ENCODE measurements at regions not wholly inside any gene's neighbourhood (a gene's known extent, or its start where the extent isn't known, plus 50 kb on each side); places are given as distances from the start of the nearest gene placed in this dataset.

DNA sequence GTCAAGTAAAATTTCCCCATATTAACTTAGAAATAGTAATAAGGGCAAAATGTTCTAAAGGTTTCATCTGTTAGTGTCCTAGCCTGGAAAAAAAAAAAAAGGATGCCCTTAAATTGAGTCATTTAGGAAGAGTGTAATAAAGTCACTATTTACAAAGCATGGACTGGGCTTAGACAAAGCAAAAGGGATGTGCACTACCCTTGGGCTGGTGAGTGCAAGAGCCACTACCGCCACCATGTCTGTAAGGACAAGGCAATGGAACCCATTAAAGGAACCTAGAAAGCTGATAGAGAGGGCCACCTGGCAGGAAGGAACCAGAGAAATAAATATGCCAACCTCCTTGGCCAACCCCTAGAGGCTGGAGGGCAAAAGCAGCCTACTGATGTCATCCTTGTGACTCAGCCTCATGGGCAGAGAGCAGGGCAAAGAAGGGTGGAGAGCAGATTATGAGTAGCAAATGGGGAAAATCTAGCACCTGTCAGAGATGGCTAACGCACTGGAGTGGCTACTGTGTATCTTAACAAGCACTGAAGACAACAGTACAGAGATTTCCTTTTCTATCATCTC is 59.5 kb upstream of the FUT8 start:
- DNase-seq (ENCODE audit: low read depth), result no peak

DNA sequence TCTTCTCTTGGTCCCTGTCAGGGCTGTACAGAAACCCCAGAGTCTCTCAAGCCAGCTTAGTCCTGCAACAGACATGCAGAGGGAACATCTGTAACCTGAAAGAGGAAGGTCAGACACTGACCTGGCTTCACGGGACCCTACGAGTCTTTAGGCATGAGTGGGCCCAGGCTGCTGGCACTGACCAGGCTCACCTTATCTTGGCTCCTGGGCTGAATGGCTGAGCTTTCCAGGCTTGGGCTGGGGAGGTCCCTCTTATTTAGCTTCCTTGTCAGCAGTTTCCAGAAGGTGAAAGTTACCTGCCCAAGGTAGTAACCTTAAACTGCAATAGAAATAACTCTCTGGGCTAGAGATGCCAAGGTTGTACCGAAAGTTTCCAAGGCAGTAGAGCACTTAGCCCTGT is 58.4 kb upstream of the FUT8 start:
- DNase-seq (ENCODE audit: low read depth), result no peak

DNA sequence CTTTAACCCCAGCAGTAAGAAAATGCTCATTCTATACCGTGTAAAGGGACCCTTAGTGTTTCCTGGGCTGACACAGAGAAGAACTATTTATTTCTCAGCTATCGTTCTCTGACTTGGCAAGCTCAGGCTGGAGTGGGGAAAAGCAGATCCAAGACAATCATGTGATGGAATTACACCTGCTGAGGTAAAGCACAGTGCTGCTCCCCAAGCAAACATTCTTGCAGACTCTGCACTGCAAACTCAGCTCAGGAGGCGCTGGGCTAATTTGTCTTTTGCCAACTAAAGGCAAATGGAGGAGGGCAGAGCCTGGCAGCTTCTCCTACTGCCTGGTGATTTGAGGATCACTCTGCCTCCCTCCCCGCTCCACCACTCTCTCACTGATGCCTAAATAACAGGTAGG is 57.8 kb upstream of the FUT8 start:
- DNase-seq (ENCODE audit: low read depth), result no peak

DNA sequence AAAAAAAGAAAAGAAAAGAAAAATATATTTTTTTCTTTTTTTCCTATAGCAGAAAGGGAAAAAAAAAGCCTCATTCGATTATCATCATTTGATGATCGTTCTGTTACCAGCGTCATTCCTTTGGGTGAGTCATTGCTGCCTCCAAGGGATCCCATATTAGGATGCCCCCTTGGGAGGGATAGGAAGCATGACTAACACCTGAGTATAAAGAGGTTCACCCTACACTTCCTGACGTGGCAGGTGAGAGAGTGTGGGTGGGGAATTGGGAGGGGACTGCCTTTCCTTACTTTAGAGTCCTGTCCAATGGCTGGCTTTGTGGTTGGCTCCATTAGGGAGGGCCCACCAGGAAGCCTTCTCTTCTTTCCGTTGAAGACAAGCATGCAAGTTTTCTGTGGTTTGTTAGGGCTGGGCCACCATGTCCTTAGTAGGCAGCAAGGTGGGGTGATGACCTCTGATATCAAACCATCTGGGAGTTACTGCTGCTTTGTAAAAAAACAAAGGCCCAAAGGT is 56.1 kb upstream of the FUT8 start:
- DNase-seq (ENCODE audit: low read depth), result no peak

DNA sequence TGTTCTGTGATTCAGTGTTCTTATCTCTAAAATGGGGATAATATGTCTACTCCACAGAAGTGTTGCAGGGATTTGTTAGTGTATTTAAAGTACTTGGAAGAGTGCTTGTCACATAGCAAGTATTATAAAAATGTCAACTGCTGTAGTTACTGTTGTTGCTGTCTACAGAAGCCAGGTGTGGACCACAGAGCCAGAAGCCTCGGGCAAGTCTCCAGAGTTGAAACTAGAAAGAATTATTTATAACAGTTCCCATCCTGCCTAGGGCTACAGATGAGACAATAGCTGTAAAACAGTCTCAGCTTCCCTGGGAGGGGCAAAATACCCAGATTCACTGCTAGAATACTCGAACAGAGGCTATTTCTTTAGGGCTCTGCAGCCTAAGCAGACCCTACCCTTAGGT is 55.4 kb upstream of the FUT8 start:
- no peak for DNase-seq (ENCODE audit: low read depth)

DNA sequence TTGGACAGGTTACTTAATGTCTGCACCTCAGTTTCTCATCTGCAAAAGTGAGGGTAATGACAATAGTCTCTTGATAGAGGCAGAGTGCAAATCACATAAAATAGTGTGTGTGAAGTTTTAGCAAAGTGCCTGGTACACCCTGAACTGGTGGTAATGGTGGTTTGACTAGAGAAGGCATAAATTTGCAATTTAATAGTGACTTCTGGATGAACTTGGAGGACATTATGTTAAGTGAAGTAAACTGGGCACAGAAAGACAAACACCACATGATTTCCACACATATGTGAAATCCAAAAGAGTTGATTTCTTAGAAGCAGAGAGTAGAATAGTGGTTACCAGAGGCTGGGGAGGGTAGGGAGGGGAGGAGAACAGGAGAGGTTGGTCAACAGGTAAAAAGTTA is 54.8 kb upstream of the FUT8 start:
- no peak for DNase-seq (ENCODE audit: low read depth)

DNA sequence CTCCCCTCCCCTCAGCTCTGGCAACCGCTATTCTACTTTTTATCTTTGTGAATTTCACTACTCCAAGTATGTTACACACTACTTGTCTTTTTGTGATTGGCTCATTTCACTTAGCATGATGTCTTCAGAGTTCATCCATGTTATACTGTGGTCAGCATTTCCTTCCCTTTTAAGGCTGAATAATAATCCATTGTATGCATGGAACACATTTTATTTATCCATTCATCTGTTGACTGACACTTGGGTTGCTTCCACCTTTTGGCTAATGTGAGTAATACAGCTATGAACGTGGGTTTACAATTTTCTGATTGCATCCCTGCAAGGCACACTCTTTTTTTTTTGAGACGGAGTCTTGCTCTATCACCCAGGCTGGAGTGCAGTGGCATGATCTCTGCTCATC is 53.0 kb upstream of the FUT8 start:
- no peak for DNase-seq (ENCODE audit: low read depth)

DNA sequence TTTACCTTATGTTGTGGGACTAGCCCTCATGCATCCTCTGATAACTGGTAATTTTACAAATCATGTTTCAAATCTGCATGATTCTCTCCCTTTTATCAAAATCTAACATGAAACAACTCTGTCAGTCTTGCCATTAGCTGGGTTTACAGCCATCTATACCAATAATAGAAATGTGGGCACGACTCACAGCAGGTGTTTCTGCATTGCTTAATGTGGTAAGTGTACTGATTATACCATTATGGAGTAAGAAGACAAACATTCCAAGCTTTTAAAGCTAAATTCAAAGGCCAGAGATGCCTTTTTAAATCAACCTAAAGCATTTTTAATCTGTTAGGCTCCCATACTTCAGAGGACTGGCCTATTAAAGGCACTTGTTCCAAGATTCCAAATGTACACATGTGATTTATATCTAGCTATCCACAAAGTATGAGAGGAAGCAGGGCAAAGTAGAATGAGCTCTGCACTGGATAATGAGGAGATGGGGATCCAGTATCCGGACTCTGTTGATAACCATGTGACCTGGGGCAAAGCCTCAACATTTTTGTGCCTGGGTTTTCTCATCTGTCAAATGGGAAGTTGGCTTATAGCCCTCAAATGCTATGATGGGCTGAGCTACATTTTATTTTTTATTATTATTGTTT is 52.3 kb upstream of the FUT8 start:
- DNase-seq (ENCODE audit: low read depth), result no peak

DNA sequence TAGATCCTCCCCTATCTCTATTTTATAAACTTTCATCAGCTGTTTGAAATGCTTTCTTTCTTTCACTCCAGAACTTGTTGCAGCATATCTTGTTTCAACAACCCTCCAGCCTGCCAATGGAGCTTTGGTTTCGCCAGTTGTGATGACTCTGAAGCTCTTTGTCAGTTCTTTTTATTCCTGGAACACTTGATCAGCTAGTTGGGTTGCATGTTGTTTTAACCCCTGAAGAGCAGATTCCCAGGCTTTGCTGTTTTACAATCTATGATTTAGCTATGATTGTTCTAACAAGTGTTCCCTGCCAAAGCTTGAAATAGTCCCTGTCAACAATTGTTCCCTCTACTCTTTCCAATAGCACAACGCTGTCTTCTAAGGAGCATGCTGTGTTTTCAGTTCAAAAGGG is 50.6 kb upstream of the FUT8 start:
- no peak for DNase-seq (ENCODE audit: low read depth)

Measured in forelimb muscle (tissue), 1 donor.